Left lobe of liver (tissue), 2 donors: ENCODE measurements at regions not wholly inside any gene's neighbourhood (a gene's known extent, or its start where the extent isn't known, plus 50 kb on each side); places are given as distances from the start of the nearest gene placed in this dataset.
A peak's percentile ranks its signal among the peaks of the same experiment; 100 is the strongest.

Source experiments
- ATAC-seq: fragments of 200-7000 bp; cut with Tn5 transposase; one replicate; pipeline ENCODE4 v1.9.1; 2020; ENCODE audit warnings: mild to moderate bottlenecking, moderate library complexity
- DNase-seq: peaks from one replicate; pipeline ENCODE4 v3.0.0-alpha.2; 2020; ENCODE audit warnings: low spot score
- donor health status: DM: no; HTN: no; CAD: no; lungs with moderate emphysema.
- donor health status: DM: no; HTN: yes; CAD: no.

DNA sequence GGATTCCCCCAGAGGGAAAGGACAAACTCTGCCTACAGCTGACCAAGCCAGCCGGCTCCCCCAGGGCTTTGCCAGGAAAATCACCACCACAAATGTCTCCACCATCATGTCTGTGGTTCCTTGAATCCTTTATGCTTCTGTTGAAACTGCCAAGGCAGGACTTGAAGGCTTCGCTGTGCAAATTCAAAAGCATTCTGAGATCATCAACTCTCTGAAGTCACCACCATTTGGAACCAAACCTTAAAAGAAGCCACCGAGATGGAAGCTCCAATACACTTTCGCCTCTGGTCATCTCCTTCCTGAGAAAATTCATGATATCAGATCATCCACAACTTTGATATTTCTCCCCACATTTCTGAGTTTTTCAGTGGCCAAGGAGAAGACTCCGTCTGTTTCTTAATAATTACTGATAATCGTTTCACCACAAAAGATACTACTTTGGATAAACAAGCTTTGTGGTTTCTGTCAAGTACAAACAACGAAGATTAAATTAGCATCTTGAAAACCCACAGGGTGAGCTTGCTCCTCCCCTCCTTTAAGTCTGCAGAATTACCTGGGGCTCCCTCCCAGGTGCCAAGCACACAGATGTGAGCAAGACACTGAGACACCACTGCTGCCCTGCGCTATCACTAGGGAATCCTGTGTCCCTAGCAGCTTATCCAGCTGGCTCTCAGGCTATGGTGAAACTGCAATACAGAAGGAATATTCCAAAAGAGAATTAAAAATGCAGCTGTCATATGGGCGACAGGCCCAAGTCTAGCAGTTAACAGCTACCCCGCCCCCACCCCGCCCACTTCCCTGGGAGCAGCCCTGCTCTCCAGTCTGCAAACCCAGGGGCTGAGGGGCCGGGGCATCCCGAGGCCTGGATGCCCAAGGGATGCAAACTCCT is 125.0 kb upstream of the TBL1X start:
- DNase-seq (no peak), ATAC-seq (no peak)

DNA sequence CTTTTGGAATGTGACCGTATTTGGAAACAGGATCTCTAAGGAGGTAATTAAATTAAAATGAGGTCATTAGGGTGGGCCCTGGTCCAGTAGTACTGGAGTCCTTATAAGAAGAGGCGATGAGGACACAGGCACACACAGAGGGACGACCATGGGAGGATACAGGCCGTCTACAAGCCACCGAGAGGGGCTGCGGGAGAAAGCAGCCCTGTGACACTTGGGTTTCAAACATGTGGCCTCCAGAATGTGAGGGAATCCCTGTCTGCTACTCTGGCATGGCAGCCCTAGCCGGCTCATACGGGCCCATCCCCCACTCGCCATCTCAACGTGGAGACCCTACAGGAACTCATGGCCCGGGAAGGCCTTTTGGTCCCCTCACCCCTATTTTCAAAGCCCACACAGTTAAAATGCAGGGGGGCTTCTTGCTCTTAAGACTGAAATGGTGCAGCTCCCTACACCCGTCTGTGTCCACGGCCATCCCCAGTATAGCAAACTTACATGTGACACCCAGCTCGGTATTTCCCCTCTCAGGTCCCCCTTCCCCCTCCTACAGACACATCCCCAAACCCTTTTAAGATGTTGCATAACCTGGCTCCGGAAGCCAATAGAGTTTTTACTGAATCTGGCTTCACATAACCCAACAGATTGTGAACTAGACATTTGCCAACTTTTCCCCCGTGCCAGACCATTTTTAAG is 124.1 kb upstream of the TBL1X start:
- ATAC-seq (peak; percentile 30), DNase-seq (no peak)

DNA sequence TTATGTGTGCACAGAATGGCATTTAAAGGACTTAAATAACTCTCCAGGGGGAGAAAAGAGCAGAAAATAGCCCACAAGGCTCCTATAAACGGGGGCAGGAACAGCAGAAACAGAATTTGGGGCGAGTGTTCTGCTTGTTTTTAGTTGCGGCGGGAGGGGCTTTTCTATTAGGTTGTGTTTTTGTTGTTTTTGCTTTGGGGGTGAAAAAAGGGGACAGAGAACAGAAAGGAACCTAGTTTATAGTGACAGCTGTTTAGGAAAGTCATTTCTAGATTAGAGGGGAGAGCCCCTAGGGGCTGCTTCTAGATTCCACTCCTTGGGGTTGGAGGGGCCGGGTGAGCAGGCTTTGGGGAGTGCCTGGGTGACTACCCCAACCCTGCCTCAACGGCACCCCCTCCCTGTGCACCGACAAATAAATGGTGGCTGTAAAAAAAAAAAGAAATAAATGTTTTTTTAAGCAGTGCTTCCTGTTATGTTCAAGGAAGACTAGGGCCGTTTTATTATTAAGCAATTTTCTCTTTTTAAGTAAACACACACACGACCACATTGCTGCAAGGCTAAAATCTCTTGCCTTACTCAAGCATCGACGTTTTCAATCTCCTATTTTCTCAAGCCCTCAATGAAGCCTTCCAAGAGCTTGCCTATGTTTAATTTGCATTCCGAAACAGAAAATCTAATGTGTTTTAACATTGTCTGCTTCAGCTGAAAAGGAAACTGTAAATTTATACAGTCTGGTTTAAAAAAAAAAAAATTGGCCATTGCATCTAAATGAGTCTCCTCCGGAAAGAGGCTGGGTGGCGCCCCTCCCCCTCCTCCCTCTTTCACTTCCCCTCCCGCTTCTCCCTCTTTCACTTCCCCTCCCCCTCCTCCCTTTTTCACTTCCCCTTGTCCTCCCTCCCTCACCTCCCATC is 123.3 kb upstream of the TBL1X start:
- peak; percentile 45 for ATAC-seq

DNA sequence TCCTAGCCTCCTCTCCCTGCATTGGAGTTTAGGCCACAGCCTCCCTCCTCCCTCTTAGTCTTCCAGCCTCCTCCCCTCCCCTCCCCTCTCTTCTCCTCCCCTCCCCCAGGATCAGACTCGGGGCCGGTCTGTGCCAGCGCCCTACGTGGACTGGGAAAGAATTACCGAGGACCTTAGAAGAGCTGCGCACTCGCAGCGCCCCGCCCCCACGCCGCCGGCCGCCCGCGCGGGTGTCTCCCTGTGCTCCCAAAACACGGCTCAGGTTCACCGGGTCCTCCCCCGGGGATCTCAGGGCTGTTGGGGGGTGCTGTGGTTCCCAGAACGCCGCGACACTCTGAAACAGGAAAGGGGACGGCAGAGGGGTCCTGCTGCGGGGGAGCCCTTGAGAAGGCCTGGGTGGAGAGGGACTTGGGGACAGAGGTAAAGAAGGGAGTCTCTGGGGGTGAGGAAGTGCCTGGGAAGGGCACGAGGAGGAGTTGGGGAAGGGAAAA is 122.3 kb upstream of the TBL1X start:
- peak; percentile 96 for ATAC-seq
- DNase-seq = peak; percentile 79

More for the DNA sequence above, 123.3 kb upstream of the TBL1X start:
- DNase-seq = peak; percentile 51

DNA sequence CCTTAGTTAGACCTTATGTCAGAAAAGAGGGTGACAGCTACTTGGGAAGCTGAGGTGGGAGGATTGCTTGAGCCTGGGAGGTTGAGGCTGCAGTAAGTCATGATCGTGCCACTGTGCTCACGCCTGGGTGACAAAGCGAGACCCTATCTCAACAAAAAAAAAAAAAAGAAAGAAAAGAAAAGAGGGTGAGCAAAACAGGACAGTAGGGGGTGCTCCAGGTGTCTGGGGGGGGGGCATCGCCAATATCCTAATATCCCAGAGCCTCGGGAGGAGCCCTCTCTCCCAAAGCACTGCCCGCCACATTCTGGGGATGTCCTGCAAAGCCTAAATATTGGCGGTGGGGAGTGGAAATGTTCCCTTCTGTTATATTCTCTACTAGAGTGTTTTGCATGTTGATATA is 120.9 kb upstream of the TBL1X start:
- no peak for ATAC-seq

DNA sequence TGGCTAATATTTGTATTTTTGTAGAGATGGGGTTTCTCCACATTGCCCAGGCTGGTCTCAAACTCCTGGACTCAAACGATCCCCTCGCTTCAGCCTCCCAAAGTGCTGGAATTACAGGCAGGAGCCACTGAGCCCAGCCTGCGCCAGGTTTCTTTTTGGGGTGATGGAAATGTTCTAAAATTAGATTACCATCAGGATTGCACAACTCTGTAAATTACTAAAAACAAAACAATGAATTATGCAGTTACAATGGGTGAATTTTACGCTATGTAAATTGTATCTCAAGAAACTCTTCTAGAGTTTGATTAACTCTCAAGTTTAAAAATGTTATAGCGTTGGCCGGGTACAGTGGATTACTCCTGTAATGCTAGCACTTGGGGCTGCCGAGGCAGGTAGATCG is 118.9 kb upstream of the TBL1X start:
- no peak for ATAC-seq
- DNase-seq = no peak

More for the DNA sequence above, 120.9 kb upstream of the TBL1X start:
- DNase-seq = no peak

DNA sequence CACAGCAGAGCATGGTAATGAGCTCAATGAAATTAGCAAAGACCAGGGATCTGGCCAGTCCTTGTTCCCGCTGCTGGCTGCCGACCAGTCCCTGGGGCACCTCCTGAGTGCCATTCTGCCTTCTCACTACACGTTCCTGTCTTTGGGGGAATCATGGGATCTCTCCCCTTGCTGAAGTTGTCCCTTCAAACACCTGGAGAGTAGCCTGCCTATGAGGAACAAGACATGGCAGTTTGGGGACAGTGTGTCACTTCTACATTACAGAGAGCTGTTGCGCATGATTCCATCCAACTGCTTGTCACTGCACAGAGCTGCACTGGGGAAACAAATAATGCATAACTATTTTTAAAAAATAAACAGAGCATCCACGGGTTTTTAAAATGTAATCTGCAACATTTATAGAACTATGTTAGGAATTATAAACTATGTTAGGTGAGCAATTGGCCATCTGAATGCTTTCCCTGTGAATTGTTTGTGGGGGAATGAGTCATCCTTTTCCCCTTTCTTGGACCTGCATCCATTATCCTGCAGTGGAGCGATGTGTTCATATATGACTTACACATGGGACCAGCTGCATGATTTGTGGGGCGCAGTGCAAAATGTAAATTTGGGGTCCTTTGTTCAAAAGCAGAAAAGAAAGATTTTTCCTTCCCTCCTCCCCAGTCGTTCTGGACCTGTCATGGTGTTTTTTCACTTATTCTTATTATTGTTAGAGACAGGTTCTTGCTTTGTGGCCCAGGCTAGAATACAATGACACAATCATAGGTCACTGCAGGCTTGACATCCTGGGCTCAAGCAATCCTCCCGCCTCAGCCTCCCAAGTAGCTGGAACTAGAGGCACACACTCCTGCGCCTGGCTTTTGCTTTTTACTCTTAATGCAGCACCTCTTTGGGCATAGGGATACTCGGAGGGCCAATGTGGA is 115.0 kb upstream of the TBL1X start:
- ATAC-seq (no peak), DNase-seq (no peak)

DNA sequence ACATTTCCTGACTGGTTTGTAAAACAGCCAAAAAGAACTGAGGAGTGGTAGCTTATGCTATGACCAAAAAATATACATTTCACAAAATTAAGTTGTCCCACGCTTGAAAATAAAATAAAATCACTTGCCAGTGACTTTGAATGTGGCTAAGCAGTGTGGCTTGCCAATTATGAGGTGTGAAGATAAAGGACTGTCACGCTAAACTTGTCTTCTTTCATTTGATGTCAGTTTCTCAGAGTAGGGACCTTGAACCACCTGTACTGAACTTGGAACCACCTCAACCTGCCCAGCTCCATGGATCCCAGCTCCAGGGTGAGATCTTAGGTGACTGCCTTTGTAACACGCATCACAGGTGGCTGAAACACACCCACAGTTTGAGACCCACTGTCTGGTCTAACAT is 113.7 kb upstream of the TBL1X start:
- ATAC-seq = no peak
- no peak for DNase-seq

DNA sequence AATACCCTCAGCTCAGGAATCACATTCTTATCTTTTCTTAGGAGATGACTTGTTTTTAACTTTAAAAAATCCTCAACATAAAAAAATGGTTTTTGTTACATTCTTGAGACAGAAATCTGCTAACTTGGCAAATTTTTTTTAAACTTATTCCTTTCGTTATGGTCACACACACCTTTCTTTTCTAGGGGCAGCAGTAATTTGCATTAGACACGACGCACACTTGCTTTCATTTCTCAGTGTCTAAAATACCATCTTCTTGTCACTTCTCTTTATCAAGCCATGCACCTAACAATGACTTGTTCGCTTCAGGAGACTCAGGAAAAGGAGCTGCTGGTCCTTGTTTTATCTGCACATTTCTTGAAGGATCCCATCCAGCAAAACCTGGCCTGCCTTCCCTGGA is 112.6 kb upstream of the TBL1X start:
- ATAC-seq (no peak), DNase-seq (no peak)

DNA sequence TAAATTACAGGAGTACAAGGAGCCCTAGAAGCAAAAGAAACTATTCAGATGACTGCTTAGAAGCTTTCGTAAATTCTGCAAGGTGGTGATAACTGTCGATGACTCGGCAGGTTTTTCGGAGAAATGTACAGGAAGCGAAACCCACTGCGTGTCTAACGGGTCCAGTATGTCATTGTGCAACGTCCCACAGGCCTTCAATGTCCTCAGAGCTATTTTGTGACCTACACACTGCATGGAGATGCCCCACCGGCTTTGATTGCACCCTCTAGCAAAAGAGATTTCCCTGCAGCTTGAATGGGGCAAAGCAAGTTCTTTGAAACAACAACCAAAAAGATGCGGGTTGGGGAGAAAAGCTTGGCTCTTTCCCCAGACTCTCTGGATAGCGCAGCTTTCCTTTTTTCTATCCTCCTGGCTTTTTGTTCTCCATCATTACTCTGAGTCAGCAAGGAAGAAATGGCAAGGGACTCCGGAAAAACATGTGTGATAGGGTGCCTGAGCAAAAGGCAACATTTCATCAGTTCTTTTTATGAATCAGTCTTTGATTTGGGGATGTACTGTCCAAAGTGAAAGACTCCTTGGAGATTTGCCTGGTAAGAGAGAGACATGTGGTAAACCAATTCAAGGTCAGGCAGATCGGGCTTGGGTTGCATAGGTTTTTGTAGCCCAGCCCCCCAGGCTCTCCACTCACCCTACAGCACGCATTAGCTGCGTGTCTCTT is 112.0 kb upstream of the TBL1X start:
- DNase-seq (no peak), ATAC-seq (peak; percentile 23)

DNA sequence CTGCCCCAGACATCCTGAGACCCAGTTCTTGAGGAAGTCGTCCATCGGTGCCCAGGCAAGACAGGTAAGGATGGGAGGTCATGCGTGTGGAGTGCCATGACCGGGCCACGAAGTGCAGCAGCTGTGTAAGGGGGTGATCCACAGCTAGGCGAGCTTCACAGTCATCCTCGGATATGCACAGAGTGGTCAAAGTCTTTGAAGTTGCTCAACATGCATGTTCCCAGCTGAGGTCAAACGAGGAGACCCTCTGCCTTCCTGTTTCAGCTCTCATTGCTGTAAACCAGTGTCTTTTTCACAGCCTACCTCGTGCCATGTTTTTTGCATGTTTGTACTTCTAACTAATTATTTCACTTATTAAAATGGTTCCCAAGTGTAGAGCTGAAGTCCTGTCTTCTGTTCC is 109.9 kb upstream of the TBL1X start:
- DNase-seq = no peak
- peak; percentile 63 for ATAC-seq

DNA sequence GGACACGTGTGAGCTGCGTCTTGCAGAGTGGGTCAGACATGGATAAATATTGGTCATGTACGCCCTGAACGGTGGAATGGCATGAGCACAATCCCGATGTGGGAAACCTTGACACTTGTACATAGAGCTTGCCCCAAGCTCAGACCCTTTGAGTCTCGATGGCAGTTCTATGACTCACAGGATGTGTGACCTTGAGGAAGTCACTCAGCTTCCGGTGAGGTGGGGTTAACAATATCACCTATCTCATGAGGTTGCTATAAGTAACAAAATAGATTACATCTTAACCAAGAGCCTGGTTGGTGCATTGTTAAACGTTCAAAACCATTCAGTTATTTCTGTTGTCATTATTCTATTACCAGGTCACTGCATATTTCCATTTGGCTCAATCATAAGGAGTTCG is 109.1 kb upstream of the TBL1X start:
- ATAC-seq (no peak), DNase-seq (no peak)

DNA sequence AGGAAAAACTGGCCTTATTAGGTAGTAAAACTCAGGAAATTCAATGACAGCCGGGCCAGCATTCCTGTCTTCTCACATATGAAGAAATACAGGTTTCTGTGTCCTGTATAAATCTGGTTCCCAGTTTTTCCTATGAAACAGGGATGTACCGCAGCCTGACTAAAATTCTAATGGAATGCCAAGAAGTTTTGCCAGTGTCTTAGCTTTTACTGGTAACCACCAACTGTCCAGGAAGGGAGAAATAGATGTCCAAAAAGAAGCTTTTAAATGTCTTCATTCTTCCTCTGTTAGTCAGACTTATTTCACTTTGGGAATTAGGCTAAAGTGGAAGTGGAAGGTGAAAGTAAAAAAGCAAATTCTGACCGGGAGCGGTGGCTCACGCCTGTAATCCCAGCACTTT is 108.0 kb upstream of the TBL1X start:
- ATAC-seq = no peak
- no peak for DNase-seq

DNA sequence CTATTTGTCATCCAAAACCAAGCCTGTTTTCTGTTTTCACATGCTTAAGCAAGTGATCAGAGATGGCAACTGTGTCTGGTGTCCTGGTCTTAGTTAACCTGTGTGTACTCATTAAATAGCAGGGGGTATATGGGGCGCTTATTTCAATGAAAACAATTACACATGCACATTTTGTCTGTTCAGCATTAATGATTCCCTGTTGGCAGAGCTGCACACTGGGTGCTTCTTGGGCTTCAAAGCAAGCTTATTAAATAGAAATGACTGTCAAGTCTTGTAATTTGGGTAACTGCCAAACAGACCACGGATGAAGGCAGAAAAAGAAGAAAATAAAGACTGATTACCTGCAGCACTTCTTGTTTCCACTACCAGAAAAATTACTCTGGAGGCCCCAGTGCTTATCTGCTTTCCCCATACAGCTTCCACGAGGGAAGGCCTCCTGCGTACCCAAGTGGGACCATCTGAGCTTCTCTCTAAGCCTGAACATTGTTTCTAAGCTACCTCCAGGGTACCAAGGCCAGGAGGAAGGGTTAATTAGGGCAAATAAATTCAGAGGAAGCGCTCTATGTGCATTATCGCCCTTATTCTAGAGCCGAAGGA is 107.2 kb upstream of the TBL1X start:
- DNase-seq = no peak
- no peak for ATAC-seq

DNA sequence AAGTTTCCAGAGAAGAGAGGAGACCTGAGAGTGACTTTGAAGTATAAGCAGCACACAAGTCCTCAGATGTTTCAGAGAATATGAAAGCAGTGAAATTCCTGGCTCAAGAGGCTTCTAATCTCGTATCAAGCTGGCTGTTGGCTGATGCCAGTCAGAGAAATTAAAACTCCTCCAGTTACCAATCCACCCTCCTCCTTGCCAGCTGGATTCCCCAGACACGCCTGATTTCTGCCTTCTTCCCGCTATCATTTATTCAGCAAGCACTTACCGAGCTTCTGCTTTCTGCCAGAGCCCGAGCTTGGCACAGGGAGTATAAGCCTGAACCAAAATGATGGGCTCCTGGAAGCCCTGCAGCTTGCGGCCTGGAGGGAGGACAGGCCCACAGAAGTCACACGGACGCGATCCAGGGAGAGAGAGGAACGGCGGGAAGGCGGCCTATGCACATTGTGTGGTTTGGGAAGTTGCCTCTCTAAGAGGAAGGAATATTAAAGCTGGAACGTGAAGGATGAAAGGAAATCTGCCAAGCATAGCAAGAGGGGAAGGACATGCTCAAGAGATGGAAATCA is 102.4 kb upstream of the TBL1X start:
- no peak for DNase-seq
- ATAC-seq = no peak

DNA sequence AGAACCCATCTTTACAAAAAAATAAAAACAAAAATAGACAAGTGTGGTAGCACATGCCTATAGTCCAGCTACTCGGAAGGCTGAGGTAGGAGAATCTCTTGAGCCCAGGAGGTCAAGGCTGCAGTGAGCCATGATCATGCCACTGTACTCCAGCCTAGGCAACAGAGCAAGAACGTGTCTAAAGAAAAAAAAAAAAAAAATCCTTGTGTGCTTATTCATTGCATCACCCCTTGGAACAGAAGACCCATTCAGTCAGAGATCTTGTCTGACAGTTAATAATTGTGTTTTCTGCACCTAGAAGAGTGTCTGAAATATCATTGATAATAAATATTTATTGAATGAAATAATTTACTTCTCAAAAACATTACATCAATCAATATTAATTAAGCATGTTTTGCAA is 97.4 kb upstream of the TBL1X start:
- ATAC-seq = peak; percentile 30
- no peak for DNase-seq

DNA sequence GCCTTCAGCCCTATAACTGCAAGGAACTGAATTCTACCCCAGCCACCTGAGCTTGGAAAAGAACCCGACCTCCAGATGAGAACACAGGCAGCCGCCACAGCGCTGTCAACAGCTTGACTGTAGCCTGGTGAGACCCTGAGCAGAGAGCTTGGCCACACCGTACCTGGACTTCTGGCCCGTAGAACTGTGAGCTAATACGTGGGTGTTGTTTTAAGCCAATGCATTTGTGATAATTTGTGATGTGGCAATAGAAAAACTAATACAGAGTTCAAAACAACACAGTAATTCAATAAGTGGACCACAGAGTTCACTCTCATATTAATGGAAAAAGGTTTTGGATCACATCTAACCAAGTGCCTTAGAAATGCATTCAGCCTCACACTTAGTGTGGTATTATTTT is 96.6 kb upstream of the TBL1X start:
- ATAC-seq = peak; percentile 93
- peak; percentile 65 for DNase-seq

DNA sequence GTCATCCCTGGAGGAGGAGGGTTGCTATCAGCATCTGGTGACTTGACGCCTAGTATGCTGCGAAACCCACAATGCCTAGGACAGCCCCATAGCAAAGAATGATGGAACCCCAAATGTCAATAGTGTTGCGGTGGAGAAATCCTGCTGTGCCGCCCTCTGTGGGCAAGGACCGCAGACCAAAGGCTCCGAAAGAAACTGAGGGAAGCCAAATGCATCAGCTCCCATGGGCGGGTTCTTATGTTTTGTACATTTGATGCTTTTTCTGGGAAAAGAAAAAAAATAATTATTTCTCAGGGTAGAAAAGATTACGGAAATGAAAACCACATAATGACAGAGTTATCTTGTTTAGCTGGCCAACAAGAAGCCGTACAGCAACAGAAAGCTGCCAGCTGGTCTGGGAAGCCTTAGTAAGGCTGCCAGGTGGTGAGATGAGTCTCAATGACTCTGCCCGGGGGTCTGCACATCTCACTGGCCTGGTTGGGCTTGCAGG is 95.0 kb upstream of the TBL1X start:
- ATAC-seq (no peak), DNase-seq (no peak)
